Progenitor cell of endocrine pancreas (in vitro differentiated cells): ENCODE measurements at regions not wholly inside any gene's neighbourhood (a gene's known extent, or its start where the extent isn't known, plus 50 kb on each side); places are given as distances from the start of the nearest gene placed in this dataset.

Experiments
- DNase-seq: peaks from one replicate; pipeline ENCODE4 v3.0.0; 2021; ENCODE audit warnings: low spot score; ENCODE audit not compliant: unreplicated experiment
- H3K27ac Mint-ChIP-seq: 2 replicates; pipeline ENCODE4 v1.8.0; 2021; ENCODE audit warnings: mild to moderate bottlenecking, moderate library complexity, mixed read lengths
- H3K27me3 Mint-ChIP-seq: 2 replicates; pipeline ENCODE4 v1.8.0; 2021; ENCODE audit warnings: mixed read lengths
- H3K36me3 Mint-ChIP-seq: 2 replicates; pipeline ENCODE4 v1.8.0; 2022; ENCODE audit warnings: mixed read lengths; ENCODE audit not compliant: insufficient read depth
- H3K4me1 Mint-ChIP-seq: 2 replicates; pipeline ENCODE4 v1.8.0; 2021; ENCODE audit warnings: low read depth, mixed read lengths
- H3K4me3 Mint-ChIP-seq: 2 replicates; pipeline ENCODE4 v1.8.0; 2021; ENCODE audit warnings: low read depth, mild to moderate bottlenecking, moderate library complexity, mixed read lengths
- H3K9me3 Mint-ChIP-seq: 2 replicates; pipeline ENCODE4 v1.8.0; 2021; ENCODE audit warnings: low read depth, mixed read lengths
- TF ChIP-seq, protein P1 (sequence below): fragments of 200-600 bp; sonication (generic); IDR thresholded peaks from one replicate; pipeline ENCODE4 v1.5.0; 2021; ENCODE audit warnings: antibody characterized with exemption, mild to moderate bottlenecking; ENCODE audit not compliant: unreplicated experiment

DNA sequence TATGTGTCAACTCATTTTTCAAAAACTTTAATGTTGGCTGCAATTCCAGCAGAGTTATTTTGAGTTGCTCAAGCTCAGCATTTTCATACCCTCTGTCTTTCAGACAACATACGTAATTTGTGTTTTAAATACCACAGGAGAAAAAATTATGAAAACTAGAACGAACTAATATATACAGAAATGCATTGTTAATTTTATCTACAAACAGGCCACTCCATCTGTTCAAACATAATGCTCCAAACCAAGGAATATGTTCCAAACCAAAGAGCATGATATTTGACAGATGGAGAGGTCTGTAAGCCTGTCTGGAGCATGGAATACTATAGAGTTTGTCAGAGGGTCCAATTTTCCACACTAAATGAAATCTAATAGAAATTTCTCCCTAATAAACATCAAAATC, 536.2 kb upstream of the FSIP2 start:
- H3K36me3 Mint-ChIP-seq, result no peaks in the 10 kb centered on the region
- H3K9me3 Mint-ChIP-seq, result no peaks in the 10 kb centered on the region
- H3K4me1 Mint-ChIP-seq, result no peaks in the 10 kb centered on the region
- no peak overlapping the region for H3K4me3 Mint-ChIP-seq
- TF ChIP-seq, protein P1, sequence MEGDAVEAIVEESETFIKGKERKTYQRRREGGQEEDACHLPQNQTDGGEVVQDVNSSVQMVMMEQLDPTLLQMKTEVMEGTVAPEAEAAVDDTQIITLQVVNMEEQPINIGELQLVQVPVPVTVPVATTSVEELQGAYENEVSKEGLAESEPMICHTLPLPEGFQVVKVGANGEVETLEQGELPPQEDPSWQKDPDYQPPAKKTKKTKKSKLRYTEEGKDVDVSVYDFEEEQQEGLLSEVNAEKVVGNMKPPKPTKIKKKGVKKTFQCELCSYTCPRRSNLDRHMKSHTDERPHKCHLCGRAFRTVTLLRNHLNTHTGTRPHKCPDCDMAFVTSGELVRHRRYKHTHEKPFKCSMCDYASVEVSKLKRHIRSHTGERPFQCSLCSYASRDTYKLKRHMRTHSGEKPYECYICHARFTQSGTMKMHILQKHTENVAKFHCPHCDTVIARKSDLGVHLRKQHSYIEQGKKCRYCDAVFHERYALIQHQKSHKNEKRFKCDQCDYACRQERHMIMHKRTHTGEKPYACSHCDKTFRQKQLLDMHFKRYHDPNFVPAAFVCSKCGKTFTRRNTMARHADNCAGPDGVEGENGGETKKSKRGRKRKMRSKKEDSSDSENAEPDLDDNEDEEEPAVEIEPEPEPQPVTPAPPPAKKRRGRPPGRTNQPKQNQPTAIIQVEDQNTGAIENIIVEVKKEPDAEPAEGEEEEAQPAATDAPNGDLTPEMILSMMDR, result no peak
- no peaks in the 10 kb centered on the region for H3K27me3 Mint-ChIP-seq
- H3K27ac Mint-ChIP-seq, result no peak overlapping the region
- no peak for DNase-seq

DNA sequence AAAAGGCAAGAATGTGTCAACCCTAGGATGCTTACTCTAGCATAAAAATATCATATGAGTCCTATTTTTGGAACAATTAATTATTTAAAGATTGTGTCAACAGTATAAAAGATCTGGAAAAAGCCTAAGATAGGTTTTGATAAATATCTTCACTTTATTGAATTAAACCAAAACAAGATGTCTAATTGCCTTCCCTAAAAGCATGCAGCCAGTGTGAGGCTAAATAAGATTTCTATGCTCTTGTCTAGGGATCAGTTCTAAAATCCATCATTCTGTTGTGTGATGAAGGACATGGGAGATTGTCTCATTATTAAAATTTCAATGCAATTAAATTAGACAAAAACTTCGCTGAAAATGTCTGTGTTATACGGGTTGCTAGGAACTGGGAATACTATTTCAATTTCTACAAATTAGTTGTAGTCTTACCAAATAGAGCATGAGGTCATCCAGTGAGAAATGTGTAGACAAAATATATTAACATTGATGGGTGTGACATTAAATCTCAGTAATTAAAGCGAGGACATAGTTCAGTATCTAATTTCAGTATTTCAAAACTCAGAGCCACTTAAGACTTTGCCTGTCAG, 535.6 kb upstream of the FSIP2 start:
- H3K27me3 Mint-ChIP-seq, result no peaks in the 10 kb centered on the region
- no peak for DNase-seq
- H3K4me1 Mint-ChIP-seq, result no peaks in the 10 kb centered on the region
- no peak overlapping the region for H3K27ac Mint-ChIP-seq
- no peaks in the 10 kb centered on the region for H3K9me3 Mint-ChIP-seq
- no peak overlapping the region for H3K4me3 Mint-ChIP-seq
- no peaks in the 10 kb centered on the region for H3K36me3 Mint-ChIP-seq
- TF ChIP-seq, protein P1, result no peak

DNA sequence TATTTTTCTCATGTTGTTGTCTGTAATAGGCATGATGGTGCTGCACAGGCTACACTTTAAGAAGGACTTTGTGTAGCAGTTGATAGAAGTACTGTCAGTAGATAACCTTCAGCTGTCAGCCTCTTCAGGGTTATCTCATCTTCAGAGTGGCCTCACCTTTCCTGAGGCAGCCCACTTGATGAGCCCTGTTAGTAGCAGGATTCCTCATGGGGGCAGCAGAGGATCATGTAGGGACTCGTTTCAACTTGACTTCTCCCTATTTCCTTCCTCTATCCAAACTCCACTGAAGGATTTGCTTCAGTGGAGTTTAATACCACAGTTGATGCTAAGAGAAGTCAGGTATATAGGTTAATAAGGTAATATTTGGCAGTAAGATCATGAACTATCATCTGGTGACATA, 530.3 kb upstream of the FSIP2 start:
- DNase-seq, result peak; percentile 35
- Mint-ChIP-seq H3K27ac (no peak overlapping the region), H3K4me3 (no peak overlapping the region), H3K4me1 (no peaks in the 10 kb centered on the region), H3K36me3 (no peaks in the 10 kb centered on the region), H3K9me3 (no peaks in the 10 kb centered on the region), H3K27me3 (no peaks in the 10 kb centered on the region)
- TF ChIP-seq, protein P1, result peak; percentile 83

DNA sequence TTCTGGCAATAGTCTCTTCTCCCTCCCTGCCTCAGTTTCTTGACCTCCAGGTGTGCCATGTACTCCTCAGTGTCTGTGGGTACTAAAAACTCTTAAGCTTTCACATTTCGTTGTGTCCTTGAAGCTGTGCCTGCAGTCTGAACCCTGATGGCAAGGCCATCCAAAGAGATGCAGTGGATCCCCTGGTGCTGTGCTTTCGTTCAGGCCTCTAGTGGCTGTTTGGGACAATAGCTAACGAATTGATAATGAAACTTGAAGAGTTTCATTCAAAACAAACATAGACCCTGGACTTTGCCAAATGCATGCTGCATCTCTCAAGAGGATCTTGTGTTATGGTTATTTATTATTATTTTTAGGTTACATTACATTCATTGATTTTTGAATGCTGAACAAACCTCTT, 523.1 kb upstream of the FSIP2 start:
- TF ChIP-seq, protein P1, result peak; percentile 15
- H3K4me1 Mint-ChIP-seq, result peaks cover 3% of the 10 kb centered on the region
- H3K4me3 Mint-ChIP-seq, result no peak overlapping the region
- no peaks in the 10 kb centered on the region for H3K9me3 Mint-ChIP-seq
- no peak overlapping the region for H3K27ac Mint-ChIP-seq
- H3K27me3 Mint-ChIP-seq, result no peaks in the 10 kb centered on the region
- H3K36me3 Mint-ChIP-seq, result no peaks in the 10 kb centered on the region
- DNase-seq, result no peak

DNA sequence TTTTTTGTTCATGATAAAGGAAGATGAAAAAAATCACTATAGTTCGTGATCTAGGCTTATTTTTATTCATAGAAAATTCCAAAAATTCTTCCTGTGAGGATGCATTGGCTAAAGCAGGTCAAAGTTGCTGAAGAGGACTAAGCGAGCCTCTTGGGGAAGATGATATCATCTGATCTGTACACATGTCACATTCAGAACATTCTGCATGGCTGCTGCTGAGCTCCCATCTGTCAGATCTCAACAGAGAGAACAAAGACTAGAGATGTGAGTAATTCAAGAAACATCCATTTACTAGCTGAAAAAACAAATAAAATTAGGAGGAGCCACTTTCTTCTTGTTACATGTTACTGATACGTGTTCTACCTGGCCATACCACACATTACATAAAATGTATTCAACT, 518.6 kb upstream of the FSIP2 start:
- Mint-ChIP-seq H3K4me3 (no peak overlapping the region), H3K27ac (no peak overlapping the region), H3K9me3 (no peaks in the 10 kb centered on the region), H3K36me3 (no peaks in the 10 kb centered on the region), H3K27me3 (no peaks in the 10 kb centered on the region), H3K4me1 (peaks cover 3% of the 10 kb centered on the region)
- DNase-seq, result no peak
- TF ChIP-seq, protein P1, result no peak
